ENCODE measurements at regions not wholly inside any gene's neighbourhood (a gene's known extent, or its start where the extent isn't known, plus 50 kb on each side); places are given as distances from the start of the nearest gene placed in this dataset.
"Not testable (repeated sequence)": the region's sequence is repeated elsewhere in the genome, so short reads cannot be mapped to it uniquely, and the experiment has no call there.

DNA sequence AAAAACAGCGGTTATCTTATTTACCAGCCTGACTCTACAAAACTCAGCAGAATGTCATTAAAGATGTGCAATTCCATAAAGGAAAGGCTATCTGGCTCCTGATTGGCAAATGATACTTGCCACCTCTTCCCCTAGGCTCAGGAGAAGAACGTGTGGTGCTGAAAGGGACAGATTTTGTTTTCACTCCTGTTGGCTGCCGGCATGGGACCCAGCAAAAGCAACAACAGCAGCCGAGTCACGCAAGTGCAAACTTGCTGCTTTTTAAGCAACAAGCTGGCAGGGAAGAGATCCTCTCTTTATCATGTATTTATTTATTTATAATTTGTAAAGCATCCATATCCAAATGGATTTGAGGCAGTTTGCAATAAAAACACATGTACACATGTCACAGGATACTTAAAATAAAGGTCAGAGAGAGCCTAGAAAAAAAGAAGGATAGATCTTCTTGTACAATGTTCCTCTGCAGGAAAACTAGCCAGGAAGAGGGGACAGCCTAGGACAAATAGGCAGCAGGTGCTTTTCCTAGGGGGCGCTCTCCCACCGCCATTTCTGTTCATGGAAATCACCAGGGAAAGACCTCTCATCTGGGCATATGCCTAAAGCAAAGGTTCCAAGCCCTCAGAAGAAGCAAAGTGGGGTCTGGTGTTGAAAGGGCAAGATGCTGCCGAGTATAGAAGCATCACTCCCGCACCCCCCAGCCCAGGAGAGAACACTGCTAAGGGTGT, 799.3 kb downstream of the BCL11A start:
- 47% methylated on average over 9 of the region's 9 CpGs for WGBS
- DNase-seq (ENCODE audit: low spot score in 2 of 2): no peak
- no peak overlapping the region for H3K4me3 ChIP-seq

DNA sequence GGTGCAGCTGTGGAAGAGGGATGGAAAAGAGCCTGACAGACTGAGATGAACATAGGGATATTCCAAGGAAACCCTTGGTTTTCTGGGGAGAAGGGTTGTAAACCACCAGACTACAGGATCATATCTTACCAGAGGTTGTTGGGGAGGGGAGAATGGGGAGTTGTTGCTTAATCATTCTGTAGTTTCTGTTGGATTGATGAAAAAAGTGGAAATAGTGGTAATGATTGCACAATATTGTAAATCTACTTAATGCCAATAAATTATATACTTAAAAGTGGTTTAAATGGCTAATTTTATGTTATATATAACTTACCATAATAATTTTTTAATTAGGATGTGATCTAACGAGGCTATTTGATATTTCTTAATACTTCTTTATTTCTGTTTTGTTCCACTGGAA, 800.9 kb downstream of the BCL11A start:
- WGBS: 71% methylated on average over 1 of the region's 1 CpG
- Histone ChIP-seq H3K27ac (no peak overlapping the region), H3K4me3 (no peak overlapping the region), H3K4me1 (no peaks in the 10 kb centered on the region), H3K27me3 (no peaks in the 10 kb centered on the region), H3K9me3 (no peaks in the 10 kb centered on the region), H3K36me3 (no peaks in the 10 kb centered on the region)
- DNase-seq (ENCODE audit: low spot score in 2 of 2): no peak
- TF ChIP-seq POLR2AphosphoS5 (IDR thresholded peaks at IDR 0.05): no peak
- TF ChIP-seq POLR2A (IDR thresholded peaks at IDR 0.05): no peak
- TF ChIP-seq EP300 (IDR thresholded peaks at IDR 0.05): no peak
- TF ChIP-seq, protein P1, sequence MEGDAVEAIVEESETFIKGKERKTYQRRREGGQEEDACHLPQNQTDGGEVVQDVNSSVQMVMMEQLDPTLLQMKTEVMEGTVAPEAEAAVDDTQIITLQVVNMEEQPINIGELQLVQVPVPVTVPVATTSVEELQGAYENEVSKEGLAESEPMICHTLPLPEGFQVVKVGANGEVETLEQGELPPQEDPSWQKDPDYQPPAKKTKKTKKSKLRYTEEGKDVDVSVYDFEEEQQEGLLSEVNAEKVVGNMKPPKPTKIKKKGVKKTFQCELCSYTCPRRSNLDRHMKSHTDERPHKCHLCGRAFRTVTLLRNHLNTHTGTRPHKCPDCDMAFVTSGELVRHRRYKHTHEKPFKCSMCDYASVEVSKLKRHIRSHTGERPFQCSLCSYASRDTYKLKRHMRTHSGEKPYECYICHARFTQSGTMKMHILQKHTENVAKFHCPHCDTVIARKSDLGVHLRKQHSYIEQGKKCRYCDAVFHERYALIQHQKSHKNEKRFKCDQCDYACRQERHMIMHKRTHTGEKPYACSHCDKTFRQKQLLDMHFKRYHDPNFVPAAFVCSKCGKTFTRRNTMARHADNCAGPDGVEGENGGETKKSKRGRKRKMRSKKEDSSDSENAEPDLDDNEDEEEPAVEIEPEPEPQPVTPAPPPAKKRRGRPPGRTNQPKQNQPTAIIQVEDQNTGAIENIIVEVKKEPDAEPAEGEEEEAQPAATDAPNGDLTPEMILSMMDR (IDR thresholded peaks at IDR 0.05): no peak

More for the DNA sequence above, 799.3 kb downstream of the BCL11A start:
- H3K36me3 ChIP-seq: no peaks in the 10 kb centered on the region
- no peaks in the 10 kb centered on the region for H3K9me3 ChIP-seq
- no peaks in the 10 kb centered on the region for H3K27me3 ChIP-seq
- no peak for TF ChIP-seq POLR2A (IDR thresholded peaks at IDR 0.05)
- TF ChIP-seq, protein P1 (IDR thresholded peaks at IDR 0.05): no peak
- TF ChIP-seq EP300 (IDR thresholded peaks at IDR 0.05): no peak
- no peak for TF ChIP-seq POLR2AphosphoS5 (IDR thresholded peaks at IDR 0.05)
- no peak overlapping the region for H3K27ac ChIP-seq
- H3K4me1 ChIP-seq: no peaks in the 10 kb centered on the region

DNA sequence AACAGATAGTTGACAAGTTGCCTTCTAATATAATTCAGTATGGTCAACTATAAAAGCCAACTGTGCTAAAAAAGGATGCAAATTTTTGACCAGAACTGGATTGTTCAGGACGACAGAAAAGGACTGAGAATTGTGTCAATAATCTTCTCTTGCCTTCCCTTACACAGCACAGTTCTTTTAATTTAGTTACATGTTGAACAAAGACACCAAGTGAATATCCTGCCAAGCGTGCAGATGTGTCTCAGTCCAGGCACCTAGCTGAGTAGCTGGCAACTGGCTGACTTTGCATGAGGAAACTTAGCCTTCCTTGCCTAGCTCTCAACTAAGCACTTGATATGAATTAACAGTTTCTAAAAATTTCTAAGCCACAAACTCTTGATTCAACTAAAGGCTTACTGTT, 801.4 kb downstream of the BCL11A start:
- no peak overlapping the region for H3K27ac ChIP-seq
- no peaks in the 10 kb centered on the region for H3K4me1 ChIP-seq
- DNase-seq (ENCODE audit: low spot score in 2 of 2): no peak
- no peaks in the 10 kb centered on the region for H3K36me3 ChIP-seq
- no peaks in the 10 kb centered on the region for H3K27me3 ChIP-seq
- WGBS: 71% methylated on average over 2 of the region's 2 CpGs
- no peak overlapping the region for H3K4me3 ChIP-seq
- no peak for TF ChIP-seq EP300 (IDR thresholded peaks at IDR 0.05)
- TF ChIP-seq POLR2A (IDR thresholded peaks at IDR 0.05): no peak
- TF ChIP-seq, protein P1 (IDR thresholded peaks at IDR 0.05): no peak
- TF ChIP-seq POLR2AphosphoS5 (IDR thresholded peaks at IDR 0.05): no peak
- H3K9me3 ChIP-seq: no peaks in the 10 kb centered on the region

DNA sequence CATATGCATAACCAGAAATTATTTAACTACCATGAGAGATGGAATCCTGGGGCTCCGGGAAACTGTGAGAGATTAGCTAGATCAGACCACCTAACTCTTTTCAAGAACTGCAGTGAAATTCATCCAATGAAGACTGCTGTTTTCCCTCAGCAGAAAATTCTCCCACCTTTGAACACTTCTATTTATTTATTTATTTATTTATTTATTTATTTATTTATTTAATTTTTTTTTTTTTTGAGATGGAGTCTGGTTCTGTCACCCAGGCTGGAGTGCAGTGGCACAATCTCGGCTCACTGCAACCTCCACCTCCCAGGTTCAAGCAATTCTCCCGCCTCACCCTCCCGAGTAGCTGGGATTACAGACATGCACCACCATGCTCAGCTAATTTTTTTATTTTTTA, 802.2 kb downstream of the BCL11A start:
- not testable (repeated sequence) for DNase-seq (ENCODE audit: low spot score in 2 of 2); H3K4me1 ChIP-seq; H3K36me3 ChIP-seq; H3K27me3 ChIP-seq; H3K27ac ChIP-seq; H3K9me3 ChIP-seq; H3K4me3 ChIP-seq
- WGBS: 92% methylated on average over 4 of the region's 4 CpGs

DNA sequence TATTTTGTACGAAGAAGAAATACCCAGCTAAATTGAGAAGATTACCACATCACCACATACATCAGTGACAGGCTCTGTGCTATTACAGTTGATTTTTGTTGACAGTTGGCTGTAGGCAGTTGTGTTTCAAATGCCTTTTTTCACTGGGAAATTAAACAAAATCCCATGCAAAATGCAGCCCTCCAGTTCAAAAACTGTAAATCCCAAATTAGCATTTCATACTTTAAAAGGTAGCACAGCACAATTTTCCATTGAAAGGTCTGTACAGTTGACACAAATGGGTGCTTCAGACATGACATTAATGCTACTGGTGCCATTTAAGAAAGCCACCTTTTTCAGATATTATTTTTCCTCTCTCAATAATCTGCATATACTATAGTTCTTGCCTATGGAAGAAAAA, 807.2 kb downstream of the BCL11A start:
- Histone ChIP-seq H3K27ac (no peak overlapping the region), H3K4me3 (no peak overlapping the region), H3K9me3 (no peaks in the 10 kb centered on the region), H3K4me1 (no peaks in the 10 kb centered on the region), H3K27me3 (no peaks in the 10 kb centered on the region), H3K36me3 (no peaks in the 10 kb centered on the region)
- TF ChIP-seq, protein P1 (IDR thresholded peaks at IDR 0.05): no peak
- TF ChIP-seq POLR2A (IDR thresholded peaks at IDR 0.05) (no peak), POLR2AphosphoS5 (IDR thresholded peaks at IDR 0.05) (no peak), EP300 (IDR thresholded peaks at IDR 0.05) (no peak)
- DNase-seq (ENCODE audit: low spot score in 2 of 2): no peak
- 89% methylated on average over 1 of the region's 1 CpG for WGBS

DNA sequence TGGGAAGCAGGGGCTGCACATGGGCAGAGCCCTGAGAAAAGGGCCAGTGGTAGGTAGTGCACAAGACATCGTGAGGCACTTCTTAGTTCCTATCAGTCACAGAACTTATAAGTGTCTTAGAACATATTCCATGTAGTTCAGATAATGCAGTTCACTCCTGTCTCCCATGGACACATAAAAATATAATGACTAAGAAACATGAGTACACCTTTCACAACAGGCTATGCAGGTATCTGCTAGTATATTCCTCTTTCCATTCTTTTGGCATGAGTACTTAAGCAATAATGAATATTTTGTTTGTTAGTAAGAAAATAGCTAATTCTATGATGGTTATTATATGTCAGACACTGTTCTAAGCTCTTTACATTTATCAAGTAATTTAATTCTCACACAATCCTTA, 808.4 kb downstream of the BCL11A start:
- Histone ChIP-seq H3K36me3 (no peaks in the 10 kb centered on the region), H3K4me3 (no peak overlapping the region), H3K4me1 (no peaks in the 10 kb centered on the region), H3K27me3 (no peaks in the 10 kb centered on the region), H3K9me3 (no peaks in the 10 kb centered on the region), H3K27ac (no peak overlapping the region)
- no peak for DNase-seq (ENCODE audit: low spot score in 2 of 2)
- WGBS: 100% methylated on average over 1 of the region's 1 CpG
- no peak for TF ChIP-seq EP300 (IDR thresholded peaks at IDR 0.05)
